ENCODE measurements at regions not wholly inside any gene's neighbourhood (a gene's known extent, or its start where the extent isn't known, plus 50 kb on each side); places are given as distances from the start of the nearest gene placed in this dataset.

DNA sequence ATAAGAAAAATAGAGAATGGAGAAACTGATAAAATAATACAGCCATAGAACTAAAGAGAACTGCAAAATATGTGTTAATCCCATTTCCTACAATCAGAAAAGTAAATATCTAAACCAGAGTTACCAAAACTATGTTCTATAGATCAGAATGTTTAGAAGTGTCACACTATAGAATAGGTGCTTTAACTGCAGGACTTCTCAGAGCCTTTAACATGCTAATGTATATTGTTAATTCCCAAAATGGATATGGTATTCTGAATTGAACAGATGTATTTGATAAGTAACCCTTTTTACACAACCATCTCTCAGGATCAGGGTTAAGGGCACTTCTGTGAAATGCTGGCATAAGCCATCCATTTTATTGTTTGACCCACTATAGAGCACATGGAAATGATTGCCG is 200.3 kb downstream of the SHOX2 start:
- TF ChIP-seq FOXP2 (optimal IDR thresholded peaks at IDR 0.05; ENCODE audit: borderline replicate concordance, extremely low read depth, extremely low read length, insufficient read depth) (no peak), POLR2AphosphoS5 (IDR thresholded peaks at IDR 0.05; ENCODE audit: low read depth, low read length) (no peak), SIN3A (IDR thresholded peaks at IDR 0.05; ENCODE audit: borderline replicate concordance, insufficient read depth, low read length) (no peak), TAF1 (IDR thresholded peaks at IDR 0.05; ENCODE audit: borderline replicate concordance, insufficient read depth, low read length) (no peak)
- TF ChIP-seq, protein P1, sequence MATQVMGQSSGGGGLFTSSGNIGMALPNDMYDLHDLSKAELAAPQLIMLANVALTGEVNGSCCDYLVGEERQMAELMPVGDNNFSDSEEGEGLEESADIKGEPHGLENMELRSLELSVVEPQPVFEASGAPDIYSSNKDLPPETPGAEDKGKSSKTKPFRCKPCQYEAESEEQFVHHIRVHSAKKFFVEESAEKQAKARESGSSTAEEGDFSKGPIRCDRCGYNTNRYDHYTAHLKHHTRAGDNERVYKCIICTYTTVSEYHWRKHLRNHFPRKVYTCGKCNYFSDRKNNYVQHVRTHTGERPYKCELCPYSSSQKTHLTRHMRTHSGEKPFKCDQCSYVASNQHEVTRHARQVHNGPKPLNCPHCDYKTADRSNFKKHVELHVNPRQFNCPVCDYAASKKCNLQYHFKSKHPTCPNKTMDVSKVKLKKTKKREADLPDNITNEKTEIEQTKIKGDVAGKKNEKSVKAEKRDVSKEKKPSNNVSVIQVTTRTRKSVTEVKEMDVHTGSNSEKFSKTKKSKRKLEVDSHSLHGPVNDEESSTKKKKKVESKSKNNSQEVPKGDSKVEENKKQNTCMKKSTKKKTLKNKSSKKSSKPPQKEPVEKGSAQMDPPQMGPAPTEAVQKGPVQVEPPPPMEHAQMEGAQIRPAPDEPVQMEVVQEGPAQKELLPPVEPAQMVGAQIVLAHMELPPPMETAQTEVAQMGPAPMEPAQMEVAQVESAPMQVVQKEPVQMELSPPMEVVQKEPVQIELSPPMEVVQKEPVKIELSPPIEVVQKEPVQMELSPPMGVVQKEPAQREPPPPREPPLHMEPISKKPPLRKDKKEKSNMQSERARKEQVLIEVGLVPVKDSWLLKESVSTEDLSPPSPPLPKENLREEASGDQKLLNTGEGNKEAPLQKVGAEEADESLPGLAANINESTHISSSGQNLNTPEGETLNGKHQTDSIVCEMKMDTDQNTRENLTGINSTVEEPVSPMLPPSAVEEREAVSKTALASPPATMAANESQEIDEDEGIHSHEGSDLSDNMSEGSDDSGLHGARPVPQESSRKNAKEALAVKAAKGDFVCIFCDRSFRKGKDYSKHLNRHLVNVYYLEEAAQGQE (IDR thresholded peaks at IDR 0.05; ENCODE audit: insufficient read depth in 1 of 2, low read depth in 2 of 2, low read length in 2 of 2) = no peak

DNA sequence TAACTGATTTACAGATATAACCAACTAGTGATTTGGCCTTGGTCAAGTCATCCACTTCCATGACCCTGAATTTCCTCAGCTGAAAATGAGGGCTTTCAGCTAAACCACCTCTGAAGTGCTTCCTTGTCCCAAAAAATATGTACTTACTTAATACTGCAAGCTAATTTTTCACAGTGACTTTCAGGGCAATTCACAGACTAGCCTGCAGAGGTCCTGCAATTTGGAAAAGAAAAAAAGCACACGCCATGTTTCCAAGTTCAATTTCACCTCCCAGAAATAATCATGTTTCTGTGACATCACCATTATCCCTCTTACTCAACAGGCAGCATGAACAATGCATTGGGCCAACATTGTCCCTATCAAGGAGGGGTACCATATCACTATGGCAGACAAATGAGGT is 218.2 kb downstream of the SHOX2 start:
- TF ChIP-seq SIN3A (IDR thresholded peaks at IDR 0.05; ENCODE audit: borderline replicate concordance, insufficient read depth, low read length) = no peak
- no peak for TF ChIP-seq FOXP2 (optimal IDR thresholded peaks at IDR 0.05; ENCODE audit: borderline replicate concordance, extremely low read depth, extremely low read length, insufficient read depth)
- TF ChIP-seq, protein P1 (IDR thresholded peaks at IDR 0.05; ENCODE audit: insufficient read depth in 1 of 2, low read depth in 2 of 2, low read length in 2 of 2) = no peak
- no peak for TF ChIP-seq POLR2AphosphoS5 (IDR thresholded peaks at IDR 0.05; ENCODE audit: low read depth, low read length)
- no peak for TF ChIP-seq TAF1 (IDR thresholded peaks at IDR 0.05; ENCODE audit: borderline replicate concordance, insufficient read depth, low read length)

DNA sequence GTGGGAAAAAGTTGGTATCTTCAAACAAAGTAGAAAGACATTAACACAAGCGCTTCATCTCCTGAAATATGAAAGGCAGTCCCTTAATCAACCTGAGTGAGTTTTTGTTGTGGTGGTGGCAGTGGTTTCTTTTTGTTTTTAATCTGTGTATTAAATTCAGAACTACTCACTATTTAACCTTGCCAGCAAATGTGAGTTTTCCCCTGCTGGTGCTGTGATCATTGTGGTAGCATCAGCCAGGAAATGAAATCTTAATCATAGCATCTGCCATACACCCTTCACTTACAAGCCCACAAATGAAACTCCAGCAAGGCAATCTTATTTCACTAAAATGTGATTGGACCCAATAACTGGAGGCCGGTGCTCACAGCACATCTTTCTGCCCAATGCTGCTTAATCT is 229.7 kb downstream of the SHOX2 start:
- TF ChIP-seq, protein P1 (IDR thresholded peaks at IDR 0.05; ENCODE audit: insufficient read depth in 1 of 2, low read depth in 2 of 2, low read length in 2 of 2) = no peak
- TF ChIP-seq TAF1 (IDR thresholded peaks at IDR 0.05; ENCODE audit: borderline replicate concordance, insufficient read depth, low read length) (no peak), FOXP2 (optimal IDR thresholded peaks at IDR 0.05; ENCODE audit: borderline replicate concordance, extremely low read depth, extremely low read length, insufficient read depth) (no peak), POLR2AphosphoS5 (IDR thresholded peaks at IDR 0.05; ENCODE audit: low read depth, low read length) (no peak), SIN3A (IDR thresholded peaks at IDR 0.05; ENCODE audit: borderline replicate concordance, insufficient read depth, low read length) (no peak)

DNA sequence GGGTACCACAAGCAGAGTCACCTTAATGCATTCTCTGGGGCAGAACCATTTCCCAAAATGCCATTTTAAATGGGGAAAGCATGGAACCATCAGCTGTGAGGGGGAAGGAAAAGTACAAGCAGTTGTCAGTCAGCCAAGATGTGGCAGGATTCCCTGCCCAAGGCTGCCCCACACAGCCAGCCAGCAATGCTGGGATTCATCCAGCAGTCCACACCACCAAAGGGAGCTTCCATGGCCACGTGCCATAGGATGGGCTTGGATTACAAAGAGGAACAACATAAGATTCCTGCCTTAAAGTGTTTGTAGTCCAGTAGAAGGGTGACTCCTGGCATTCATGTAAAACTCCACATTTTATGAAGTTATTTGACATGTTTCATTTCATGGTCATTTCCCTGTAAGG is 233.3 kb downstream of the SHOX2 start:
- TF ChIP-seq POLR2AphosphoS5 (IDR thresholded peaks at IDR 0.05; ENCODE audit: low read depth, low read length) (no peak), TAF1 (IDR thresholded peaks at IDR 0.05; ENCODE audit: borderline replicate concordance, insufficient read depth, low read length) (no peak), SIN3A (IDR thresholded peaks at IDR 0.05; ENCODE audit: borderline replicate concordance, insufficient read depth, low read length) (no peak), FOXP2 (optimal IDR thresholded peaks at IDR 0.05; ENCODE audit: borderline replicate concordance, extremely low read depth, extremely low read length, insufficient read depth) (no peak)
- TF ChIP-seq, protein P1 (IDR thresholded peaks at IDR 0.05; ENCODE audit: insufficient read depth in 1 of 2, low read depth in 2 of 2, low read length in 2 of 2) = no peak
